ENCODE measurements at regions not wholly inside any gene's neighbourhood (a gene's known extent, or its start where the extent isn't known, plus 50 kb on each side); places are given as distances from the start of the nearest gene placed in this dataset.
A peak's percentile ranks its signal among the peaks of the same experiment; 100 is the strongest.

- no peak for DNase-seq
- ATAC-seq = no peak
- no peak for TF ChIP-seq CTCF (IDR thresholded peaks at IDR 0.05)
Measured at GRCh38 chr1:218991089-218991488, 182.6 kb upstream of the LYPLAL1 start.

GRCh38 chr1:218994615-218995014 is 179.1 kb upstream of the LYPLAL1 start:
- Histone ChIP-seq H3K4me1 (no peaks in the 10 kb centered on the region), H3K4me3 (no peak overlapping the region), H3K27me3 (no peaks in the 10 kb centered on the region), H3K36me3 (no peaks in the 10 kb centered on the region), H3K27ac (no peak overlapping the region), H3K9me3 (no peaks in the 10 kb centered on the region)
- ATAC-seq (no peak), DNase-seq (no peak)
- intact Hi-C loops (cut with DNase I) = no loop called here
- no peak for TF ChIP-seq CTCF (IDR thresholded peaks at IDR 0.05)

More at GRCh38 chr1:218991089-218991488, 182.6 kb upstream of the LYPLAL1 start:
- H3K4me1 ChIP-seq = no peaks in the 10 kb centered on the region
- no peak overlapping the region for H3K4me3 ChIP-seq
- no peaks in the 10 kb centered on the region for H3K9me3 ChIP-seq
- H3K27ac ChIP-seq = no peak overlapping the region
- no peaks in the 10 kb centered on the region for H3K36me3 ChIP-seq
- H3K27me3 ChIP-seq = no peaks in the 10 kb centered on the region
- intact Hi-C loops (cut with DNase I) = no loop called here

- no peaks in the 10 kb centered on the region for H3K4me1 ChIP-seq
- DNase-seq = no peak
- no peaks in the 10 kb centered on the region for H3K36me3 ChIP-seq
- no peak overlapping the region for H3K27ac ChIP-seq
- TF ChIP-seq CTCF (IDR thresholded peaks at IDR 0.05) = no peak
- H3K4me3 ChIP-seq = no peak overlapping the region
- H3K9me3 ChIP-seq = no peaks in the 10 kb centered on the region
- intact Hi-C loops (cut with DNase I) = no loop called here
- ATAC-seq = no peak
- no peaks in the 10 kb centered on the region for H3K27me3 ChIP-seq
Measured at GRCh38 chr1:218995091-218995665, 178.5 kb upstream of the LYPLAL1 start.

GRCh38 chr1:218996362-218996761 is 177.3 kb upstream of the LYPLAL1 start:
- no peaks in the 10 kb centered on the region for H3K4me1 ChIP-seq
- no peaks in the 10 kb centered on the region for H3K9me3 ChIP-seq
- DNase-seq (no peak), ATAC-seq (no peak)
- H3K27me3 ChIP-seq = no peaks in the 10 kb centered on the region
- H3K4me3 ChIP-seq = no peak overlapping the region
- intact Hi-C loops (cut with DNase I) = no loop called here
- no peaks in the 10 kb centered on the region for H3K36me3 ChIP-seq
- no peak overlapping the region for H3K27ac ChIP-seq
- TF ChIP-seq CTCF (IDR thresholded peaks at IDR 0.05) = peak; percentile 30

GRCh38 chr1:219000005-219000404 is 173.7 kb upstream of the LYPLAL1 start:
- no peak for DNase-seq
- intact Hi-C loops (cut with DNase I) = no loop called here

More at GRCh38 chr1:219000005-219000404, 173.7 kb upstream of the LYPLAL1 start:
- Histone ChIP-seq H3K9me3 (peaks cover 2% of the 10 kb centered on the region), H3K4me3 (no peak overlapping the region), H3K27me3 (no peaks in the 10 kb centered on the region), H3K4me1 (no peaks in the 10 kb centered on the region), H3K36me3 (no peaks in the 10 kb centered on the region), H3K27ac (no peak overlapping the region)
- ATAC-seq = no peak
- no peak for TF ChIP-seq CTCF (IDR thresholded peaks at IDR 0.05)
